GM21367 (cell line): ENCODE measurements at regions not wholly inside any gene's neighbourhood (a gene's known extent, or its start where the extent isn't known, plus 50 kb on each side); places are given as distances from the start of the nearest gene placed in this dataset.

Source experiments
- ATAC-seq: cut with Tn5 transposase; IDR thresholded peaks from one replicate; pipeline ENCODE4 v1.9.1; 2021; ENCODE audit not compliant: unreplicated experiment

GRCh38 chr4:4808086-4808485 is 51.4 kb upstream of the MSX1 start:
- no peak for ATAC-seq

- ATAC-seq: no peak
Observed at GRCh38 chr4:4805887-4806286, 53.6 kb upstream of the MSX1 start.

GRCh38 chr4:4803912-4804296 is 55.6 kb upstream of the MSX1 start:
- ATAC-seq: no peak

- ATAC-seq: no peak
Observed at GRCh38 chr4:4803216-4803911, 56.1 kb upstream of the MSX1 start.

- ATAC-seq: no peak
Observed at GRCh38 chr4:4800646-4801408, 58.6 kb upstream of the MSX1 start.

GRCh38 chr4:4794421-4794820 is 65.0 kb upstream of the MSX1 start:
- ATAC-seq: no peak

GRCh38 chr4:4792466-4792865 is 67.0 kb upstream of the MSX1 start:
- no peak for ATAC-seq

- ATAC-seq: no peak
Observed at GRCh38 chr4:4791299-4792111, 68.0 kb upstream of the MSX1 start.

GRCh38 chr4:4789462-4789861 is 70.0 kb upstream of the MSX1 start:
- ATAC-seq: no peak

GRCh38 chr4:4788573-4788972 is 70.9 kb upstream of the MSX1 start:
- no peak for ATAC-seq

- no peak for ATAC-seq
Observed at GRCh38 chr4:4787421-4787820, 72.0 kb upstream of the MSX1 start.

- ATAC-seq: no peak
Observed at GRCh38 chr4:4784379-4784778, 75.1 kb upstream of the MSX1 start.

GRCh38 chr4:4783847-4784246 is 75.6 kb upstream of the MSX1 start:
- no peak for ATAC-seq

GRCh38 chr4:4782969-4783368 is 76.5 kb upstream of the MSX1 start:
- ATAC-seq: no peak

GRCh38 chr4:4781936-4782707 is 77.3 kb upstream of the MSX1 start:
- ATAC-seq: no peak

GRCh38 chr4:4780729-4781244 is 78.7 kb upstream of the MSX1 start:
- no peak for ATAC-seq

GRCh38 chr4:4779486-4779885 is 80.0 kb upstream of the MSX1 start:
- no peak for ATAC-seq

GRCh38 chr4:4779054-4779453 is 80.4 kb upstream of the MSX1 start:
- no peak for ATAC-seq

GRCh38 chr4:4778554-4778953 is 80.9 kb upstream of the MSX1 start:
- no peak for ATAC-seq

- ATAC-seq: no peak
Observed at GRCh38 chr4:4776934-4777333, 82.5 kb upstream of the MSX1 start.

- ATAC-seq: no peak
Observed at GRCh38 chr4:4776335-4776734, 83.1 kb upstream of the MSX1 start.
